ENCODE measurements at regions not wholly inside any gene's neighbourhood (a gene's known extent, or its start where the extent isn't known, plus 50 kb on each side); places are given as distances from the start of the nearest gene placed in this dataset.

- DNase-seq, result no peak
These were observed 116.0 kb downstream of the MACIR start for GRCh38 chr5:103374473-103374963.

GRCh38 chr5:103373597-103374472 is 115.3 kb downstream of the MACIR start:
- no peak for DNase-seq

- DNase-seq, result no peak
These were observed 112.6 kb downstream of the MACIR start for GRCh38 chr5:103371046-103371607.

GRCh38 chr5:103369125-103370120 is 110.9 kb downstream of the MACIR start:
- DNase-seq, result no peak

GRCh38 chr5:103367702-103368101 is 109.1 kb downstream of the MACIR start:
- no peak for DNase-seq

- DNase-seq, result no peak
These were observed 108.5 kb downstream of the MACIR start for GRCh38 chr5:103366918-103367549.

GRCh38 chr5:103364074-103364473 is 105.5 kb downstream of the MACIR start:
- no peak for DNase-seq

GRCh38 chr5:103362211-103362610 is 103.6 kb downstream of the MACIR start:
- DNase-seq, result no peak

GRCh38 chr5:103360475-103360874 is 101.9 kb downstream of the MACIR start:
- no peak for DNase-seq

- no peak for DNase-seq
These were observed 99.9 kb downstream of the MACIR start for GRCh38 chr5:103358305-103358995.

- no peak for DNase-seq
These were observed 99.1 kb downstream of the MACIR start for GRCh38 chr5:103357636-103358035.

- no peak for DNase-seq
These were observed 98.0 kb downstream of the MACIR start for GRCh38 chr5:103356350-103357091.

- DNase-seq, result no peak
These were observed 97.0 kb downstream of the MACIR start for GRCh38 chr5:103355579-103355978.

GRCh38 chr5:103354446-103354845 is 95.9 kb downstream of the MACIR start:
- DNase-seq, result no peak

- no peak for DNase-seq
These were observed 95.0 kb downstream of the MACIR start for GRCh38 chr5:103353581-103353980.

GRCh38 chr5:103347716-103348423 is 89.3 kb downstream of the MACIR start:
- no peak for DNase-seq

GRCh38 chr5:103346162-103346748 is 87.7 kb downstream of the MACIR start:
- no peak for DNase-seq

- DNase-seq, result no peak
These were observed 86.9 kb downstream of the MACIR start for GRCh38 chr5:103345461-103345860.

- DNase-seq, result no peak
These were observed 82.3 kb downstream of the MACIR start for GRCh38 chr5:103340717-103341388.
